ENCODE measurements at regions not wholly inside any gene's neighbourhood (a gene's known extent, or its start where the extent isn't known, plus 50 kb on each side); places are given as distances from the start of the nearest gene placed in this dataset.
"Not testable (repeated sequence)": the region's sequence is repeated elsewhere in the genome, so short reads cannot be mapped to it uniquely, and the experiment has no call there.

DNA sequence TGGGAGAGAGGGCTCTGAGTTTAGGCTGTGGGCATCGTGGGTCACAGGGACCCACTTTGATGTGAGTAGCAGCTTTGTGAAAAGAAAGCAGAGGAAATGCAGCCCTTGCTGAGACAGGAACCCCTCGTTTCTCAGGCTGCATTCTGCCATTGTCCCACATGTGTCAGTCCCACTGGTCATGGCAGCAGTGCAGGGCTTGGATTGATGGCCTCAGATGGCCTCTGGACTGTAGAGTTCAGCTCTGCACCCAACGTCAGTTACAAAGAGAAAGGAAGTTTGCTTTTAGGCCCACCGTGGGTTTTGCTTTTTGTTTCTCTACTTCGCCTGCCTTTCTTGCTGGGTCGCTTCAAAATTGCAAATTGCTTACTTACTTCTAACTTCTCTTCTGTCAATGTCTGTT lies 248.3 kb upstream of the KLF3 start:
- no peak for DNase-seq (ENCODE audit: low read depth, low spot score)

DNA sequence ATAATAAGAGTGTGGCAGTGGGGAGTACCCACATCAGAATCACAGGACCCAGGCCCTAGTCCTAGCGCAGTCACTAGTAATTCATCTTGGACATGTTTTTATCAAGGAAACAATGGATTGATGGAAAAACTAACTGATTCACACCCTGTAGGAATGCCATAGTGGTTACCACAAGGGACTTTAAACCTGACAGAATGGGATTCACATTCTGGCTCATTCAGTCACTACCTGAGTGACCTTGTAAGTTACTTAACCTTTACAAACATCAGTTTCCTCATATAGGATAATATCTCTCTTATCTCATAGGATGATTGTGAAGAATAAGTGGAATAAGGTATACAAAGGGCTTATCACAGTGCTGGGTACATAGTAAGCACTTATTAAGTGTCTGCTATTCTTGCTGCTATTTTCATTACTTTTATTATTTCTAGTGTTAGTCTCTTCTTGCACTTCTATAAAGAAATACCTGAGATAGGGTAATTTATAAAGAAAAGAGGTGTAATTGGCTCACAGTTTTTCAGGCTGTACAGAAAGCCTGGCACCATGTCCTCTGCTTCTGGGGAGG lies 247.5 kb upstream of the KLF3 start:
- DNase-seq (ENCODE audit: low read depth, low spot score), result no peak

- not testable (repeated sequence) for DNase-seq (ENCODE audit: low read depth, low spot score)
Measured at GRCh38 chr4:38420254-38420653, 243.7 kb upstream of the KLF3 start.

DNA sequence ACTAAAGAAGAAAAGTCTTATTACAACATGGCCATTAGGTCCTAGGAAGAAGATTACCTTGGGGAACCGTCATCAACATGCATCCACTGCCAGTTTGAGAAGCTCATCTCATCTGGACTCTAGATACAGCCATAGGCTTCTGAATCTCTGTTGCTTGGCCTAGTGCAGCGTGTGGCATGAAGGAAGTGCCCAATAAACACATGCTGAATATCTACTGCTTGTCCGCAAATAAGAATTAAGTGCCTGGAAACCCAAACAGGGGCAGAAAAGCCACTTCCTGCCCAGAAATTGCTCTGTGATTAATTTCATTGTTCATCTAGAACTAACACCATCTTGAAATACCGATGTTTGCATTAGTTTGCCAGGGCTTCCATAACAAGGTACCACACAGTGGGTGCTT lies 241.1 kb upstream of the KLF3 start:
- no peak for DNase-seq (ENCODE audit: low read depth, low spot score)

- no peak for DNase-seq (ENCODE audit: low read depth, low spot score)
Measured at GRCh38 chr4:38424151-38424871, 239.7 kb upstream of the KLF3 start.

DNA sequence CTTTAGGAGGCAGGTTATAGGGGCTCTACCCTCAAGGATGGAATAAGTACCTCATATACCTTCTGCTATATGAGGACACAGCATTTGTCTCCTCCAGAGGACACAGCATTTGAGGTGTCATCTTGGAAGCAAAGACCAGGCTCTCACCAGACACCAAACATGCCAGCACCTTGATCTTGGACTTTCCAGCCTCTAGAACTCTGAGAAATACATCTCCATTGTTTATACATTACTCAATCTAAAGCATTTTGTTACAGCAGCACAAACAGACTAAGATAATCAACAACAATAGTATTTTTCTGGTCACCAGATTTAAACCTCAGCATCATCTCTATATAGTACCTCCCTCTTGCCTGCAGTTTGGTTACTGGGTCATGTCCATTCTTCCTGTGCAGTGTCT lies 237.5 kb upstream of the KLF3 start:
- no peak for DNase-seq (ENCODE audit: low read depth, low spot score)

DNA sequence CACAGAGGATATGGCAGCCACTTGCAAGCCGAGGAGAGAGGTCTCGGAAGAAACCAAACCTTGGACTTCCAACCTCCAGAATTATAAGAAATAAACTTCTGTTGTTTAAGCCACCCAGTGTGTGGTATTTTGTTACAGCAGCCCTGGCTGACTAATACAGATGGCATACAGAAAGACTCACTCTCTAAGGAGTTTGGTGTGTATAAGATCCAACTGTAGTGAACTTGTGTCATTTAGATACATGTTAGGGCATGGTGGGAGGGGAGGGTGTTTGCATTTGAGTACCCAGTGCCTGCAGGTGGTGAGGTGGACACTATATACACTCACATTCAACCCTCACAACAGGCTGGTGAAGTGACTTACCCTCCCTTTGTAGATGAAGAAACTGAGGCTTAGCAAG lies 233.2 kb upstream of the KLF3 start:
- DNase-seq (ENCODE audit: low read depth, low spot score), result no peak

DNA sequence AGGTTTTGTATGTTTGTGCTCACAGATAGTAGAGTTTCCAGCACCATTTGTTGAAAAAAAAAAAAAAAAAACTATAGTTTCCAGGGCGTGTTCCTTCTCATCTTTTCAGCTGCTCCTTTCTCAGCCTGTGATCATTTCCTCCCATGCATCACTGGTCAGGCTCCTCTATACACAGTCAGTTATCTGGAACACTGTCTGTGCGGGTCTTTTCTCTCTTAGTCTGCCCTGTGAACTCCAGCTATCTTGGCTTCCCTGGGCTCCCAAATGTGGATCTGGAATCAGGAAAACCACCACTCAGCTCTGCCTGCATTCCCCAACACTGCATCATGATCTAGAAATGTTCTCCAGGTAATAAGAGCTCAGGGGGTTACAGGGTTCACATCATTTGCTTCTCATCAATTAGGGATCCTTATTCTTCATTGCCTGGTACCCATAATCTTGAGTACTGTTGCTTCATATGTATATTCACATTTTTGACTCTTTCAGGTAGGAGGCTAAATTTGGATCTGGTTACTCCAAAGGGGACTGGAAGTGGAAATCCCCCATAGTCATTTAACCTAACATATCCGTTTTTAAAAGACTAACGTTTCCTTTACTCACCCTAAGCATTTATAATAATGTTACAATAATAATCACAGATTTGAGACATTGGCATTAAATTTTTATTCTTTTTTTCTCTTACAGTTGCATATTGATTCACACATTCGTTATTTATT lies 221.8 kb upstream of the KLF3 start:
- DNase-seq (ENCODE audit: low read depth, low spot score), result no peak

- DNase-seq (ENCODE audit: low read depth, low spot score), result no peak
Measured at GRCh38 chr4:38449506-38450174, 214.4 kb upstream of the KLF3 start.

DNA sequence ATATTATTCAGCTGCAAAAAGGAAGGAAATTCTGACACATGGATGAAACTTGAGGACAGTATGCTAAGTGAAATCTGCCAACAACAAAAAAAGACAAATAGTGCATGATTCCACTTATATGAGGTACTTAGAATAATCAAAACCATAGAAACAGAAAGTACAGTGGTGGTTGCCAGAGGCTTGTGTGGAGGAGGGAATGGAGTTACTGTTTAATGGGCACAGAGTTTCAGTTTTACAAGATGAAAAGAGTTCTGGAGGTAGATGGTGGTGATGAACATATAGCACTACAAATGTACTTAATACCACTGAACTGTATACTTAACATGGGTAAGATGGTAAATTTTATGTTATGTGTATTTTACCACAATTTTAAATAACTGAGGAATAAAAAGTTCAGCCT lies 212.0 kb upstream of the KLF3 start:
- DNase-seq (ENCODE audit: low read depth, low spot score), result no peak

GRCh38 chr4:38452542-38452941 lies 211.5 kb upstream of the KLF3 start:
- DNase-seq (ENCODE audit: low read depth, low spot score), result no peak

DNA sequence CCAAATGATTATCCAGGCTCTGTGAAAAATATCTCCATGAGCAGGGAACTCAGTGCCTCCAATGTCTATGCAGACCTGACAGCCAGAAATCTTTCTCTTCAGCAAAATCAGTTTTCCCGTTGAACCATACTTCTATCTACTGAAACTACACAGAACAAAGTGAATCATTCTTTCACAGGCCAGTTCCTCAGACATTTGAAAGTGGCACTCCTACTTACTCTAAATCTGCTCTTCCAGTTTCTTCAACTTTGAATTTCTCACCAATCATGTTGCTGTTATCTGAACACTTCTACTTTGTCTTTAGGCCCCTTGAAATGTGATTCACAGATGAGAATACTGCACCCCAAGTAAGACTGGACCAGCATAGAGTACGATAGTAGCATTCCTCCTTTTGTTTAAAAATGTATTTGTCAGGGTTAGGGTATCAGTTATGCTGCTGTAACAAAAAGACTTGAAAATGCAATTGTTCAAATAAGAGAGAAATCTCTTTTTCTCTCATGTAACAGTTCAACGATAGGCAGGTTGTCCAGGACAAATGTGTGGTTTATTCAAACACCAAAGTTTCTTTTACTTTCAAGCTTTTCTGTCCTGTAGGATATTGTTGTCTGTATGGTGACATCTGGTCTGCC lies 210.6 kb upstream of the KLF3 start:
- no peak for DNase-seq (ENCODE audit: low read depth, low spot score)

DNA sequence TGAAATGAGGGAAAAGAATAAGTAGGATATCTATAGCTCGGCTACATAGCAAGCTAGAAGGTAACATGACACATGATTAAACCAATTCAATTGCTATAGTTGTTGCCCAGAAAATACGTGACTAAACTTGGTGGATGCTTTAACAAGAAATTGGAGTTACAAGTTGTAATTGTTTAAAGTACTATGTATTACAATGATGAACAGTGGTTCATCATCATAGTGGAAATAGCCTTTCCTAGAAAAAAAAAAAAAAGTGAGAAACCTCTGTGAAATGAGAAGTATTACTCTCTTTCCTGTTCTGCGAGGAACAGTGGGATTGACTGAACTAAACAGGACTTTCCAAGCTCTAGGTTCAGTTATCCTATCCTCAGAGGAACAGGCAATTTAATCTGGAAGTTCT lies 209.7 kb upstream of the KLF3 start:
- no peak for DNase-seq (ENCODE audit: low read depth, low spot score)

GRCh38 chr4:38455092-38455862 lies 208.7 kb upstream of the KLF3 start:
- no peak for DNase-seq (ENCODE audit: low read depth, low spot score)

GRCh38 chr4:38456096-38456495 lies 207.9 kb upstream of the KLF3 start:
- DNase-seq (ENCODE audit: low read depth, low spot score), result no peak

GRCh38 chr4:38461342-38461741 lies 202.7 kb upstream of the KLF3 start:
- no peak for DNase-seq (ENCODE audit: low read depth, low spot score)

DNA sequence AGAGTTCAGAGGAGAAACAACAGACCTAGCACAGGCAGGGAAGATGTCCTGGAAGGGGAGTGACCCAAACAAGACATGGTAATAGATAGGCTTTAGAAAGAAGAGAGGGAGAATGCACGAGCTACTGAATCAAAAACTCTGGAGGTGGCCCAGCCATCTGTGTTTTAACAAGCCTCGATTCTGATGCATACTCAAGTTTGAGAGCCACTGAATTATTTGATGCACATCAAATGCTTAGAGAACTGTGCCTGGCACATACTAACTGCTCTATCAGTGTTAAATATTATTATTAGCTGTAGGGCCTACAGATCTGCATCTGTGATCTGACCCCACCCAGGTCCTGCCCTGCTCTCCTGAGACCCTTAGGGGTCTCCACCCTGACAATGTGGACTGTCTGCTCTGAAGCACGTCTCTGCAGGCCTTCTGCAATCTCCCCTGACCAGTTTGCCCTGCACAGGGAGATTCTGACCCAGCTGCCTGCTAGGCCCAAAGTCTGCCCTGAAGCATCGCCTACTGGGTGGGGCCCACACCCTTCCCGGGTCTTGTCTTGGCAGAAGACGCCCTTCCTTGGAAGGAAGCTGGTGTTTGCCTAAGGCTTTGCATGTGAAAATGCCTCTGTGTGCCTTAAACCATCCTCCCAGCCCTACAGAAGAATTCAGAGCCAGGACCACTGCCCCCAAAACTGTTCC lies 201.5 kb upstream of the KLF3 start:
- no peak for DNase-seq (ENCODE audit: low read depth, low spot score)

DNA sequence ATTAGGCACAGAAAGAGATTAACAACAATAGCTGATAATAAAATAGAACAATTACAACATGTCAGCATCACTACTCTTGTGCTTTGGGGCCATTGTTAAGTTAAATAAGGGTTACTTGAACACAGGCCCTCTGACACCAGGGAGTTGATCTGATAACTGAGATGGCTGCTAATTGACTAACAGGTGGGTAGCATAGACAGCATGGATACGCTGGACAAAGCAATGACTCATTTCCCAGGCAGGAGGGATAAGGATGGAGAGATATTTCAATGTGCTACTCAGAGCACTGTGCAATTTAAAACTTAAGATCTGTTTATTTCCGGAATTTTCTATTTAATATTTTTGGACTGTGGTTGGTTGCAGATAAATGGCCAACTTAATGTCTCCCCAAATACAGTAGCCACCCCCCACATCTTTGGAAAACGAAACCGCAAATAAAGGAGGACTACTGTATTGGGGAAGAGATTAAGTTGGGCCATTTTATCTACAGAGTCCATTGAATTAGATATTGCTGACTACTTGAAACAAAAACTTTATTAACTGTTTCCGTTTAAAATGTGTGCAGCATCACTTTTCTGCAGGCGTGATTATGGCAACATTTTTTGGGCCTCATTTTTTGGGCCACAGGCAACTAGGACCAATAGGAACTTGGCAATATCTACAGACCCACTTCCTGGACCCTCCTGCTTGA lies 200.6 kb upstream of the KLF3 start:
- no peak for DNase-seq (ENCODE audit: low read depth, low spot score)

DNA sequence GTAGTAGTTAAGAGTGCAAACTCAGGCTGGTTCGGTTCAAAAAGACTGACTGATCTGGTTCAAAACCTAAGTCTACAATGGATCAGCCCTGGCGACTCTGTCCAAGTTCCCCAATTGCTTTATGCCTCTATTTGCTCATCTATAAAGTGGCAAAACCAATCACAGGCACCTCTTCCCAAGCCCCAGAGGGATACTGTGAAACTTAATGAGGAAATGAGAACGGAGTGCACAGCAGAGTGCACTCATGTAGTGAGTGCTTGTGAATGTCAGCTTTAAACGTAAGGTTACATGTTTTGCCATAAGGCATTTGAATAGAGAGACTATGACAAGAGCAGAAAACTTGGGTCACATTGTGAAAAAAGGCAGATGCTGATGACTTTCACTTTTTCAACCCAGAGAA lies 199.7 kb upstream of the KLF3 start:
- DNase-seq (ENCODE audit: low read depth, low spot score), result no peak

DNA sequence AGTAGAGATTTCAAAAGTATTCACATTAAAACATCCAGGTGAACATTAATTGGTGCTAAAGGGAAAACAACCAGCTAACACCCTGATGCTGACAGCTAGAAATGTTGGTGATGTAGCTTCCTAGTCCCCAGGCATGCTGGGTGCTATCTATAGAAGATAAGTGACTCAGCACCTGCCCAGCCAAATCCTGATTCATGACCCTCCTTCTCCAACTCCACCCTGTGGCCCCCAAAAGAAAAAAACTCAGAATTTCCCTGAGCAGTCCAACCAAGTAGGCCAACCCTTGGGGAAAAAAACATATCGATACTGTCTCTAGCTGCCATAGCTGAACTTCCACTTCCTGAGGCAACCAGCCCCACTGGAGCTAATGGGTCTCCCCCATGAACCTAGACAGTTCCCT lies 197.6 kb upstream of the KLF3 start:
- no peak for DNase-seq (ENCODE audit: low read depth, low spot score)
